GM12801 (cell line): ENCODE measurements at regions not wholly inside any gene's neighbourhood (a gene's known extent, or its start where the extent isn't known, plus 50 kb on each side); places are given as distances from the start of the nearest gene placed in this dataset.

Experiments used
- TF ChIP-seq, protein P1 (sequence below): IDR thresholded peaks from one replicate; pipeline ENCODE4 v1.5.1; 2011; ENCODE audit warnings: control low read depth; ENCODE audit not compliant: insufficient read length; ENCODE audit errors: extremely low read depth

DNA sequence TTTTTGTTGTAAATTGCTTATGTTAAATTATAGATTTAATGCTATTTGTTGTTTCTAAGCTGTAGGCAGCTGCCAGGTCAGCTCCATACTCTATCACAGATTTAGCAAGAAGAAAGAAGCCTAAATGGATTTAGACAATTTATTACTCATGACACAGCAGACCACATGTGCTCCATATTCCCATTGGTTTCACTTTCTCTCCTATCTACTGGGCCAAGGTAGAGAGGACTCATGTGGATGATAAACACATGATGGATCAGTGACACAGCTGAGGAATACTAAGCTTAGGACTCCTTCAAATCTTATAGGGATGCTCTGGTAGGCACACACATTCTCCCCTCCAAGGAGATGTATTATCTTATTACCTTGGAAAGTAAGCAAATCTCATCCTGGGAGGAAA, 553.0 kb upstream of the ADGRB3 start:
- TF ChIP-seq, protein P1, sequence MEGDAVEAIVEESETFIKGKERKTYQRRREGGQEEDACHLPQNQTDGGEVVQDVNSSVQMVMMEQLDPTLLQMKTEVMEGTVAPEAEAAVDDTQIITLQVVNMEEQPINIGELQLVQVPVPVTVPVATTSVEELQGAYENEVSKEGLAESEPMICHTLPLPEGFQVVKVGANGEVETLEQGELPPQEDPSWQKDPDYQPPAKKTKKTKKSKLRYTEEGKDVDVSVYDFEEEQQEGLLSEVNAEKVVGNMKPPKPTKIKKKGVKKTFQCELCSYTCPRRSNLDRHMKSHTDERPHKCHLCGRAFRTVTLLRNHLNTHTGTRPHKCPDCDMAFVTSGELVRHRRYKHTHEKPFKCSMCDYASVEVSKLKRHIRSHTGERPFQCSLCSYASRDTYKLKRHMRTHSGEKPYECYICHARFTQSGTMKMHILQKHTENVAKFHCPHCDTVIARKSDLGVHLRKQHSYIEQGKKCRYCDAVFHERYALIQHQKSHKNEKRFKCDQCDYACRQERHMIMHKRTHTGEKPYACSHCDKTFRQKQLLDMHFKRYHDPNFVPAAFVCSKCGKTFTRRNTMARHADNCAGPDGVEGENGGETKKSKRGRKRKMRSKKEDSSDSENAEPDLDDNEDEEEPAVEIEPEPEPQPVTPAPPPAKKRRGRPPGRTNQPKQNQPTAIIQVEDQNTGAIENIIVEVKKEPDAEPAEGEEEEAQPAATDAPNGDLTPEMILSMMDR: no peak

DNA sequence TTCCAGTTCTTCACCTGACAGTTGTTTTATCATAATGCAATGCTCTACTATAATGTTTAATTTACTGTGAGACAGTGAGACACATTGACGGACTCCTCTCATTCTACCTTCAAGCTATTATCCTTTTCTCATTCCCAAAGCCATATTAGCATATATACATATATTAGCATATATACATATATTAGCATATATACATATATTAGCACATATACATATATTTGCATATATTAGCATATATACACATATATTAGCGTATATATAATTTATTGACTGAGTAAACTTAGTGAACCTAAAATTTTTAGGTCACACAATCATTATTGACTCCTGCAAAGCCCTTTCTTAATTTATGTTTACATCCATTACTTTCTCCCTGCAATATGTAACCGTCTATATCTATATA, 555.0 kb upstream of the ADGRB3 start:
- TF ChIP-seq, protein P1: no peak

DNA sequence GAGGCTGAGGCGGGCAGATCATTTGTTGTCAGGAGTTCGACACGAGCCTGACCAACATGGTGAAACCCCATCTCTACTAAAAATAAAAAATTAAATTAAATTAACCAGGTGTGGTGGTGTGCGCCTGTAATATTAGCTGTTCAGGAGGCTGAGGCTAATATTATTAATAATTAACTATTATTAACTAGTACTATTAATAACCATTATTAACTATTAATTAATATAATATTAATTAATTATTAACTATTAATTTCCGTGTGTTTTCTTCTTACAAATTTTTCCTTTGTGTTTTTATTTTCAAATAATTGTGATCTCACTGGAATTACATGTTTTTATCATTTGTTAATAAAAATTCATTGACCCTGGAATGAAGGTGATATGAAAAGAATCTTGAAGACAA, 557.4 kb upstream of the ADGRB3 start:
- TF ChIP-seq, protein P1: no peak

DNA sequence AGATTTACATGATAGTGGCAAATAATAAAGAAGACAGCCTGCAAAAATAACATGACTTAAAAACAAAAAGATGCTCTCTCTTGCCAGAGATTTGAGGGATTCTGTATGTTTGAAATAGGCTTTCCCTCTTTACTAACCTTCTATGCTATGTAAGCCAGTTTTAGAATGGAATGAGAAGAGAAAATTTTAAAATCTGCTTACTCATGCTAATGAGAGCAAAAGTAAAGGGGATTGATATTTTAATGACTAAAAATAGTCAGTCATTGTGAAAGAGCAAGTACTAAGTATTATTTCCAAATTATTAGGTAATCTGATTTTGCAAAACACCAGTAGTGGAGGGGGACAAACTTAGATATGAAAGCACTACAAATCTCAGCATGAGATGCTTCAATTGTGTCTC, 563.3 kb upstream of the ADGRB3 start:
- TF ChIP-seq, protein P1: no peak

DNA sequence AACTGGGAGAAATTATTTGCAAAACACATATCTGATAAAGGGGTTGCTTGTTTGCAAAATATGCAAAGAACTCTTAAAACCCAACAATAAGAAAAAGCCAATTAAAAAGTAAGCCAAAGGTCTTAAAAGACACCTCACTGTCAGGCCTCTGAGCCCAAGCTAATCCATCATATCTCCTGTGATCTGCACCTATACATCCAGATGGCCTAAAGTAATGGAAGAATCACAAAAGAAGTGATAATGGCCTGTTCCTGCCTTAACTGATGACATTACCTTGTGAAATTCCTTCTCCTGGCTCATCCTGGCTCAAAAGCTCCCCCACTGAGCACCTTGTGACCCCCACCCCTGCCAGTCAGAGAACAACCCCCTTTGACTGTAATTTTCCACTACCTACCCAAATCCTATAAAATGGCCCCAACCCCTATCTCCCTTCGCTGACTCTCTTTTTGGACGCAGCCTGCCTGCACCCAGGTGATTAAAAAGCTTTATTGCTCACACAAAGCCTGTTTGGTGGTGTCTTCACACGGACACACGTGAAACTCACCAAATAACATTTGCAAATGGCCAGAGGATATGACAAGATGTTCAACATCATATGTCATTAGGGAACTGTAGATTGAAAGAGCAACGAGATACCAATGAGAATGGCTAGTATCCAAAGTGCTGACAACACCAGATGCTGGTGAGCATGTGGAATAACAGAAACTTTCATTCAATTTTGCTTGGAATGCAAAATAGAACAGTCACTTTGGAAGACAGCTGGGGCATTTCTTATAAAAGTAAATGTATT, 565.0 kb upstream of the ADGRB3 start:
- TF ChIP-seq, protein P1: no peak

DNA sequence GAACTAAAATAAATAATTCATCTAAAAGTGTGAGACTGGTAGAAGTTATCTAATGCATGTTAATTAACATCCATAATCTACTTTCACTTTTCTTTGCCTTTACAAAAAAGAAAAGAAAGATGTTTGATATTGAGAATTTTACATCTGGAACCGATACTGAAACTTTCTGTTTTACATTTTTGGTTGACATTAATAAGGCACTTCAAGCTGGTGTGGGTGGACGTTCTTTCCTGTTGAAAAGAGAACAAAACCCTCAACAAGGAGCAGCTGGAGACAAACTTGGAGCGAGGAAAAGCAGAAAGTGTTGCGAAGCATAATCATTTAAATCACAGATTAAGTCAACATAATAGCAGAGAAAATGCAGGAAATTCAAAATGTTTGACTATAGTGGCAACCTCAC, 575.2 kb upstream of the ADGRB3 start:
- TF ChIP-seq, protein P1: no peak

DNA sequence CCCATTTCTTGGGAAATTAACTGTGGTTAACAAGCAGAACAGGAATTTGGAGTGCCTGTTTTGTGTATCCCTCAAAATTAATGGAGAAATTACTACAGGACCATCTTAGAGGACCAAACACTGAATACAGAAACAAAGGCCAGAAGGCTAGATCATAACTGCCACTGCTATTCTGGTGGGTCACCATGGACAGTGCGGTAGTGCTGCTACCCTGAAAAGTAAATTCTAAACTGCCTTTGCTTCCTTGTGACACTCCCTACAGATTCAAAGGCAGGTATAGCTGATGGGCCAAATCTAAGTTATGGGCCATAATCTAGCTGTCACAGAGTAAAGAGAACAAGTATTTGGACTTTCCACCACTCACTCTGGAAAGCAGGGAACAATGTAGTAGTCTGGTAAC, 575.8 kb upstream of the ADGRB3 start:
- TF ChIP-seq, protein P1: no peak
